ENCODE measurements at regions not wholly inside any gene's neighbourhood (a gene's known extent, or its start where the extent isn't known, plus 50 kb on each side); places are given as distances from the start of the nearest gene placed in this dataset.

- Histone ChIP-seq H3K36me3 (ENCODE audit: insufficient read depth, low read length) (no peaks in the 10 kb centered on the region), H3K9me3 (ENCODE audit: low read depth, low read length) (no peaks in the 10 kb centered on the region), H2AFZ (ENCODE audit: low read length) (no peak overlapping the region), H3K27ac (ENCODE audit: low read depth, low read length) (no peak overlapping the region), H3K79me2 (ENCODE audit: insufficient read depth, low read length) (no peaks in the 10 kb centered on the region), H3K4me2 (ENCODE audit: insufficient read depth, low read length) (no peak overlapping the region), H3K4me1 (ENCODE audit: insufficient read depth, low read length) (peaks cover 6% of the 10 kb centered on the region), H4K20me1 (ENCODE audit: insufficient read depth, low read length) (no peaks in the 10 kb centered on the region), H3K27me3 (ENCODE audit: insufficient read depth, low read length) (no peaks in the 10 kb centered on the region), H3K4me3 (ENCODE audit: insufficient read depth, low read length) (no peak overlapping the region)
- DNase-seq (ENCODE audit: insufficient read length, low spot score, missing footprints): peak; percentile 60
- TF ChIP-seq CTCF (IDR thresholded peaks at IDR 0.05; ENCODE audit: extremely low read depth, low read depth, low read length): no peak
Observed at GRCh38 chr2:120624738-120625446, 110.8 kb upstream of the GLI2 start.

GRCh38 chr2:120625865-120626560 is 109.7 kb upstream of the GLI2 start:
- H3K4me2 ChIP-seq (ENCODE audit: insufficient read depth, low read length): no peak overlapping the region
- no peak overlapping the region for H3K4me3 ChIP-seq (ENCODE audit: insufficient read depth, low read length)
- peak; percentile 30 for DNase-seq (ENCODE audit: insufficient read length, low spot score, missing footprints)
- H2AFZ ChIP-seq (ENCODE audit: low read length): peak overlapping the region; percentile 43
- TF ChIP-seq CTCF (IDR thresholded peaks at IDR 0.05; ENCODE audit: extremely low read depth, low read depth, low read length): no peak
- H3K36me3 ChIP-seq (ENCODE audit: insufficient read depth, low read length): no peaks in the 10 kb centered on the region
- H3K27ac ChIP-seq (ENCODE audit: low read depth, low read length): no peak overlapping the region
- no peaks in the 10 kb centered on the region for H3K4me1 ChIP-seq (ENCODE audit: insufficient read depth, low read length)
- H4K20me1 ChIP-seq (ENCODE audit: insufficient read depth, low read length): no peaks in the 10 kb centered on the region
- no peaks in the 10 kb centered on the region for H3K27me3 ChIP-seq (ENCODE audit: insufficient read depth, low read length)
- no peaks in the 10 kb centered on the region for H3K79me2 ChIP-seq (ENCODE audit: insufficient read depth, low read length)
- H3K9me3 ChIP-seq (ENCODE audit: low read depth, low read length): no peaks in the 10 kb centered on the region

GRCh38 chr2:120626566-120626965 is 109.1 kb upstream of the GLI2 start:
- no peak overlapping the region for H3K4me3 ChIP-seq (ENCODE audit: insufficient read depth, low read length)
- H2AFZ ChIP-seq (ENCODE audit: low read length): peak overlapping the region; percentile 43
- no peak for TF ChIP-seq CTCF (IDR thresholded peaks at IDR 0.05; ENCODE audit: extremely low read depth, low read depth, low read length)
- no peaks in the 10 kb centered on the region for H3K36me3 ChIP-seq (ENCODE audit: insufficient read depth, low read length)
- H3K27ac ChIP-seq (ENCODE audit: low read depth, low read length): no peak overlapping the region
- no peak overlapping the region for H3K4me2 ChIP-seq (ENCODE audit: insufficient read depth, low read length)
- peak; percentile 70 for DNase-seq (ENCODE audit: insufficient read length, low spot score, missing footprints)
- no peaks in the 10 kb centered on the region for H3K4me1 ChIP-seq (ENCODE audit: insufficient read depth, low read length)
- H3K79me2 ChIP-seq (ENCODE audit: insufficient read depth, low read length): no peaks in the 10 kb centered on the region
- H4K20me1 ChIP-seq (ENCODE audit: insufficient read depth, low read length): no peaks in the 10 kb centered on the region
- no peaks in the 10 kb centered on the region for H3K9me3 ChIP-seq (ENCODE audit: low read depth, low read length)
- H3K27me3 ChIP-seq (ENCODE audit: insufficient read depth, low read length): no peaks in the 10 kb centered on the region

DNA sequence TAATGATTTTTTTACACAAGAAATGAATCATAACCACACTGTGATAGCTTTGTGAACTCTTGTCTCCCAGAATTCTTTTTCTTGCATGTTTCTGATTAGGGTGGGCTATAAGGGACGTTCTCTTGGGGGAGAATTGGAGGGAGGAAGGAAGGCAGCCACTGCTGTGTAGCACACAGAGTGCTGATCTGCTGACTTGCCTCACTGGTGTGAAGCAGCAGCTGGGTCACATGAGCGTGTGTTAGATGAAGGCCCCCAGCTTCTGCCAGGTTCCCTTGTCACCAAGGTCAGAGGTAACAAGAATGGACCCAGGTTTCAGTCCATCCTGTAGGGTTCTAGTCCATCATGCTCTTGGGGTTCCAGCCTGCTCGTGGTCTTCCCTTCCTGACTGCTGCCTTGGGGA is 107.4 kb upstream of the GLI2 start:
- DNase-seq (ENCODE audit: insufficient read length, low spot score, missing footprints): peak; percentile 25
- no peaks in the 10 kb centered on the region for H4K20me1 ChIP-seq (ENCODE audit: insufficient read depth, low read length)
- H3K36me3 ChIP-seq (ENCODE audit: insufficient read depth, low read length): no peaks in the 10 kb centered on the region
- no peak overlapping the region for H3K27ac ChIP-seq (ENCODE audit: low read depth, low read length)
- H3K79me2 ChIP-seq (ENCODE audit: insufficient read depth, low read length): no peaks in the 10 kb centered on the region
- no peak overlapping the region for H2AFZ ChIP-seq (ENCODE audit: low read length)
- H3K9me3 ChIP-seq (ENCODE audit: low read depth, low read length): no peaks in the 10 kb centered on the region
- no peaks in the 10 kb centered on the region for H3K27me3 ChIP-seq (ENCODE audit: insufficient read depth, low read length)
- TF ChIP-seq CTCF (IDR thresholded peaks at IDR 0.05; ENCODE audit: extremely low read depth, low read depth, low read length): no peak
- no peak overlapping the region for H3K4me3 ChIP-seq (ENCODE audit: insufficient read depth, low read length)
- H3K4me1 ChIP-seq (ENCODE audit: insufficient read depth, low read length): no peaks in the 10 kb centered on the region
- no peak overlapping the region for H3K4me2 ChIP-seq (ENCODE audit: insufficient read depth, low read length)
